ENCODE measurements at regions not wholly inside any gene's neighbourhood (a gene's known extent, or its start where the extent isn't known, plus 50 kb on each side); places are given as distances from the start of the nearest gene placed in this dataset.

DNA sequence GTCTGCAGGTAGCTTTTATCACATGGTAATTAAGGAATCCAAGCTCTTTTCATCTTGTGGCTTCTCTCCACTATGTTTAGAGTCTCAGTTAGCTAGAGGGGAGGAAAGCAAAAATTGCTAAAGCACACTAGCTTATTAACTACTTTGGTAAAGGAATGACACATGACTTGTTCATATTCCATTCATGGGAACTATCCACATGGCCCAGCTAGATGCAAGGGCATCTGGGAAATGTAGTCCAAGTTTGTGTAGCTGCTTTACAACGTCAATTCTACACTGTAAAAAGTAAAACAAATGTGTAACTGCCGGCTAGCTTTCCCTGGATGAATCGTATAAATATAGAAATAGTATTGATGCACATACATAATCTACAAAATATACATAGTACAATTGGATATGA is 244.5 kb upstream of the LRFN5 start:
- H3K4me3 Mint-ChIP-seq = no peak overlapping the region
- no peaks in the 10 kb centered on the region for H3K36me3 Mint-ChIP-seq
- no peaks in the 10 kb centered on the region for H3K4me1 Mint-ChIP-seq
- no peaks in the 10 kb centered on the region for H3K27me3 Mint-ChIP-seq
- H3K9me3 Mint-ChIP-seq = no peaks in the 10 kb centered on the region
- no peak overlapping the region for H3K27ac Mint-ChIP-seq

GRCh38 chr14:41360126-41360525 is 246.6 kb upstream of the LRFN5 start:
- Mint-ChIP-seq H3K27ac (no peak overlapping the region), H3K4me3 (no peak overlapping the region), H3K36me3 (no peaks in the 10 kb centered on the region)

GRCh38 chr14:41355866-41356265 is 250.8 kb upstream of the LRFN5 start:
- Mint-ChIP-seq H3K27me3 (no peaks in the 10 kb centered on the region), H3K4me3 (no peak overlapping the region), H3K27ac (no peak overlapping the region), H3K36me3 (no peaks in the 10 kb centered on the region), H3K4me1 (no peaks in the 10 kb centered on the region), H3K9me3 (no peaks in the 10 kb centered on the region)

More at GRCh38 chr14:41360126-41360525, 246.6 kb upstream of the LRFN5 start:
- no peaks in the 10 kb centered on the region for H3K4me1 Mint-ChIP-seq
- no peaks in the 10 kb centered on the region for H3K27me3 Mint-ChIP-seq
- no peaks in the 10 kb centered on the region for H3K9me3 Mint-ChIP-seq

- Mint-ChIP-seq H3K27ac (no peak overlapping the region), H3K4me3 (no peak overlapping the region), H3K9me3 (no peaks in the 10 kb centered on the region), H3K36me3 (no peaks in the 10 kb centered on the region), H3K4me1 (no peaks in the 10 kb centered on the region), H3K27me3 (no peaks in the 10 kb centered on the region)
Measured at GRCh38 chr14:41350476-41350875, 256.2 kb upstream of the LRFN5 start.

DNA sequence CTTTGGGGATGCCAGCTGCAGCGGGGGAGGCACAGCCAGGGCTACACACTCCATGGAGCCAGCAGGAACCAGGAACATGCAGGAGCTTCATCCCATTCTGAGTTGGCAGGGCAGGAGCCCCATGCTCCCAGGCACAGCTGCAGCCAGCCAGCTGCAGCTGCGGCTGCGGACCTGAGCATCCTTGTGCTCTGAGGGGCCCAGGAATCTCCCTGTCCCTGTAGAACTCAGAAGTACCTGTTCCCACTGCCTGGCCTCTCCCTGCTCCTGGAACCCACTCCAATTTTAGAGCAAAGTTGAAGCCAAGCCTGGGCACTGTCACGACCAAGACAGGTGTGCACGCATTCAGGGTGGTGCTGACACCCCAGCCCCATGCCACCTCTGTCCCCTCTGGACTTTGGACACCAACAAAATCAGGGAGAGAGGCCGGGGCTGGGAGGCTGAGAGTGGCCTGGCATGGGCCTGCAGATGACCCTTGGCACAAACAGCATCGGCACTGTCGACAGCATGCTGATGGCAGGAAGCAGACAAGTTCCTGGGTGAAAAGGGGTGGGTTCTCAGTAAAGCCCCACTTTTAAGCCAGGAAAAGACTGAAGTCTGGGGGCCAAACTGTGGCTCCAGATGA is 257.3 kb upstream of the LRFN5 start:
- Mint-ChIP-seq H3K4me1 (no peaks in the 10 kb centered on the region), H3K4me3 (no peak overlapping the region), H3K36me3 (no peaks in the 10 kb centered on the region), H3K9me3 (no peaks in the 10 kb centered on the region), H3K27me3 (no peaks in the 10 kb centered on the region), H3K27ac (no peak overlapping the region)

GRCh38 chr14:41343857-41344256 is 262.8 kb upstream of the LRFN5 start:
- Mint-ChIP-seq H3K9me3 (peaks cover 5% of the 10 kb centered on the region), H3K27ac (no peak overlapping the region), H3K27me3 (no peaks in the 10 kb centered on the region), H3K36me3 (no peaks in the 10 kb centered on the region), H3K4me1 (no peaks in the 10 kb centered on the region), H3K4me3 (no peak overlapping the region)

DNA sequence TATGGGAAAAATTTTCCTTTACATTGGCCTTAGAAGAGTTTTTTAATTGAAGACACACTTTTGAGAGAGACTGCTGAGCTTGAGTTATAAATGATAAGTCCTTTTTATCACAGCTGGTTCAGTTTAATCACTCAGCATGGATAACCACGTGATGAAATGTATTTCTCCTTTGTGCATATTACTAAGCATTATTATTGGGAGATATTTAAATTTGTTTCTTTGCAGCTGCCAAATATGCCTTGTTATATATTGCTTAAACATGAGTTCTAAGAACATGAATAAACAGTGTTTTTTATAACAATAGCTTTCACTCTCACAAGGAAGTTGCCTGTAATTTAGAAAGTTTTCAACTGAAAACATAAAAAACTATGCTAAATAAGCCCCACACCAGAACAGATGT is 293.5 kb upstream of the LRFN5 start:
- no peaks in the 10 kb centered on the region for H3K4me1 Mint-ChIP-seq
- no peak overlapping the region for H3K4me3 Mint-ChIP-seq
- peaks cover 3% of the 10 kb centered on the region for H3K27me3 Mint-ChIP-seq
- no peak overlapping the region for H3K27ac Mint-ChIP-seq
- H3K9me3 Mint-ChIP-seq = peaks cover 4% of the 10 kb centered on the region
- no peaks in the 10 kb centered on the region for H3K36me3 Mint-ChIP-seq

DNA sequence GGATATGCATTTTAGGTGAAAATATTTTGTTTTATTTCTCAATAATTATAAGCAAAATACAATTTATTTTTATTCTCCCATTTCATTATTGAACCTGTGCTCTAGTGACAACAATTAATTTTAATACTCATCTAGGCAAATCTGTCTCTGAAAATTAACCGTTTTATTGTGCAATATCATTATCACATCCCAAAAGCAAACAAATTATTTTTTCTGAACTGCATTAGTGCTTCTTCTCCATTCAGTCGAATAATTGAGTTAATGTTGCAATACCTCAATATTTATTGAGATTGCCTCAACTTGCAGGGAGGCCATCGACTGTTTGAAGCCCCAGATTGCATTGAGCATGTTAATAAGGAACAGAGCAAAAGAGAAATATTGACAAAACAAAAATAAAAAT is 303.2 kb upstream of the LRFN5 start:
- Mint-ChIP-seq H3K27me3 (no peaks in the 10 kb centered on the region), H3K36me3 (no peaks in the 10 kb centered on the region), H3K9me3 (no peaks in the 10 kb centered on the region), H3K4me1 (no peaks in the 10 kb centered on the region), H3K4me3 (no peak overlapping the region), H3K27ac (no peak overlapping the region)

DNA sequence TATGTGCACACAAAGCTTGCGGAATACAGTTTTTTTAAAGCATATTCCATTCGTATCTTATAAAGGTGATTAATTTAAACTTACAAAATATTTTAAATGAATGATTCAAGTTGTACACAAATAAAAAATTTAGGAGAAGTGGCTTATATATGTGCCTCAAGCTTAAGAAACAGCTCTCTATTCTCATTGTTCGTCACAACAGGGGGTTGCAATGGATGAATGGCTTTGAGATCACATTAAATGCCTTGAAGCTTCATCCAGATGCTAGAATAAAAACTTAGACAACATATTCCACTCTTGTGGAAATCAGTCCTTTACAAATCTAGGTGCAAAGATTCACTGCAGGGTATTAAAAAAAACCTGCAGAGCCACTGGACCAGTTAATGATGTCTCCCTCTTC is 303.9 kb upstream of the LRFN5 start:
- H3K9me3 Mint-ChIP-seq = no peaks in the 10 kb centered on the region
- H3K27me3 Mint-ChIP-seq = no peaks in the 10 kb centered on the region
- no peaks in the 10 kb centered on the region for H3K36me3 Mint-ChIP-seq
- H3K4me3 Mint-ChIP-seq = no peak overlapping the region
- H3K27ac Mint-ChIP-seq = no peak overlapping the region
- H3K4me1 Mint-ChIP-seq = no peaks in the 10 kb centered on the region

DNA sequence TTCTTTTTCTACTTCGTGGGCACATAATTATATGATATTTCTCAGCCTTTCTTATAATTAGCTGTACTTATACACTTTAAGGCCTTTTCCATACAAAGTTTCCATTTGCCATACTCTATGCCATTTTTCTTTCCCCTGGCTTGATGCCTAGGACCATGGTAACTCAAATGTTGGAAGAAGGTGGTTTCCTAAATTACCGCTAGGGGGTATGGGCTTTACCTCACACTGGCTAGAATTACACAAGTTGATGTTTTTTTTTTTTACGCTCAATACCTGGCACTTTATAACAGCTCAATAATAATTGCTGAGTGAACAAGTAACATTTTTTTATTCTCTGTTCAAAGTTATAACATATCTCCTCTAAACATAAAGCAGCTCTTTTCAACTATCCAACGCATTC is 306.8 kb upstream of the LRFN5 start:
- Mint-ChIP-seq H3K4me3 (no peak overlapping the region), H3K27me3 (no peaks in the 10 kb centered on the region), H3K27ac (no peak overlapping the region), H3K9me3 (no peaks in the 10 kb centered on the region), H3K36me3 (no peaks in the 10 kb centered on the region), H3K4me1 (no peaks in the 10 kb centered on the region)

- peaks cover 5% of the 10 kb centered on the region for H3K9me3 Mint-ChIP-seq
- H3K27ac Mint-ChIP-seq = no peak overlapping the region
- no peaks in the 10 kb centered on the region for H3K4me1 Mint-ChIP-seq
- H3K4me3 Mint-ChIP-seq = no peak overlapping the region
- H3K27me3 Mint-ChIP-seq = no peaks in the 10 kb centered on the region
- H3K36me3 Mint-ChIP-seq = no peaks in the 10 kb centered on the region
Measured at GRCh38 chr14:41298328-41298690, 308.4 kb upstream of the LRFN5 start.

DNA sequence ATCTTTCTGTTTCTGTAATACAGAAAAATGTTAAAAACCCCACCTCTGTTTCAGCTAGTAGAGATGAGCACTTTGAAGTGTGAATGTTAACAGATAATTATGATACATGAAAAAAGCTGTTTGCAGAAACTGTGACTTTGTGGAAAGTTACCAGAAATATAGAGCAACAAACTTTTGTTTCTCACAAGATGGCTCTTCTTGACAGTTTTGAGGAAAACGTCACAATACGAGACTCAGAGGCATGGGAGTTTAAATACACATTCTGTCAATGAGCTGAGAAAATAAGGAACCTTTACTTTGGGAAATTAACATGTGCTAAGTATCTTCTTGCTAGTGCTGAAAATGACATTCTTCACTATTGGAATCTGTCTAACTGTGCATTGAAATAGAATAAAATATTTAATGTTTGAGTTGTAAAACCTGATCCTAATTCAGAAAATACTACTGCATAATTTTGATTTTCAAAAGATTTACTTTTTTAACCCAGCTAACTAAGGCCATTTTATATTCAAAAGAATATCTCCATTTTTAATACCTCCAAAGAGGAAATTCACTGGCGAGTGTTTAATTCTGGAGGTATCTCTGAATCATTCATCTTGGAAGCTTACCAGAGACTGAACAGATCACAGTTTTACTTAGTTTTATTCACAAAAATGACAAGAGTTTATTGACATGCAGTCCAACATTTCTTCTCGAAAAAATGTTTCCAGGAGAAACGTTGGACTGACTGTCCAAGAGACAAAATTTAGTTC is 308.9 kb upstream of the LRFN5 start:
- Mint-ChIP-seq H3K27ac (no peak overlapping the region), H3K36me3 (no peaks in the 10 kb centered on the region), H3K4me3 (no peak overlapping the region), H3K4me1 (no peaks in the 10 kb centered on the region), H3K27me3 (no peaks in the 10 kb centered on the region), H3K9me3 (peaks cover 5% of the 10 kb centered on the region)

DNA sequence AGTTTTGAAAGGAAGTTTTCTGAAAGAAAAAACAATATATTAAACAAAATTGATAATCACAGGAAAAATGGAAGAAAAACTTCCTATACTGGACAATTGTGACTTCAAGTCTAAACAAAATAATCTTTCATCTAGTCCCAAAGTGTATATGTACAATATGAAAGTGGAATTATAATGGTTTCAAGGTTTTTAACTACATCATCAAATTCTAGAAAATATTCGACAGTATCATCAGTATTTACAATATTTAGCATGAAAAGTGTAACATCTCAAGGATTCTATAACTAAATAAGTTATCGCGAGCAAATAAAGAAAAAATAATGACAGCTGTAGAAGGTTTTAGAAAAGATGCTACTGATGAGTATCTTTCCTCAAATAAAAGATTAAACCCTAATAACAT is 310.9 kb upstream of the LRFN5 start:
- no peaks in the 10 kb centered on the region for H3K27me3 Mint-ChIP-seq
- no peaks in the 10 kb centered on the region for H3K4me1 Mint-ChIP-seq
- H3K36me3 Mint-ChIP-seq = no peaks in the 10 kb centered on the region
- H3K27ac Mint-ChIP-seq = no peak overlapping the region
- H3K9me3 Mint-ChIP-seq = peaks cover 5% of the 10 kb centered on the region
- H3K4me3 Mint-ChIP-seq = no peak overlapping the region

DNA sequence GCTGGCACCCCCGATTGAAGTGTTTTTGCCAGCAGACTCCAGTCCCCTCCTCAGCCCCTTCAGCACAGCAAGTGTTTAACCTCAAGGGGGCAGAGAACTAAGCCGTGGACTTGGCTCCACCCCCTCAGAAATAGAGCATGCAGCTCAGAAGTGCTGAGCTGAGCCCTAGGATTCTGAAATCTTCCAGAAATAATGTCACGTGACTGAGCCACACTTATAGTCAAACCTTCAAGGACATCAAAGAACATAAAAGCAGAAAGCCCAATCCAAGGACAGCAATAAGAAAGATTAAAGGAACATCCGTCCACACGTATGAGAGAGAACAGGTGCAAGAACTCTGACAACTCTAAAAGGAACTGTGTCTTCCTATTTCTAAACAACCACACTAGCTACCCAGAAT is 317.7 kb upstream of the LRFN5 start:
- no peaks in the 10 kb centered on the region for H3K27me3 Mint-ChIP-seq
- no peak overlapping the region for H3K27ac Mint-ChIP-seq
- peaks cover 9% of the 10 kb centered on the region for H3K9me3 Mint-ChIP-seq
- H3K36me3 Mint-ChIP-seq = no peaks in the 10 kb centered on the region
- no peaks in the 10 kb centered on the region for H3K4me1 Mint-ChIP-seq
- H3K4me3 Mint-ChIP-seq = no peak overlapping the region

- no peaks in the 10 kb centered on the region for H3K27me3 Mint-ChIP-seq
- H3K27ac Mint-ChIP-seq = no peak overlapping the region
- peaks cover 8% of the 10 kb centered on the region for H3K9me3 Mint-ChIP-seq
- H3K4me1 Mint-ChIP-seq = no peaks in the 10 kb centered on the region
- no peak overlapping the region for H3K4me3 Mint-ChIP-seq
- no peaks in the 10 kb centered on the region for H3K36me3 Mint-ChIP-seq
Measured at GRCh38 chr14:41285186-41285748, 321.4 kb upstream of the LRFN5 start.

GRCh38 chr14:41280745-41281144 is 325.9 kb upstream of the LRFN5 start:
- H3K27me3 Mint-ChIP-seq = no peaks in the 10 kb centered on the region
- H3K4me1 Mint-ChIP-seq = no peaks in the 10 kb centered on the region
- no peak overlapping the region for H3K27ac Mint-ChIP-seq

More at GRCh38 chr14:41280745-41281144, 325.9 kb upstream of the LRFN5 start:
- peaks cover 4% of the 10 kb centered on the region for H3K9me3 Mint-ChIP-seq
- no peaks in the 10 kb centered on the region for H3K36me3 Mint-ChIP-seq
- H3K4me3 Mint-ChIP-seq = no peak overlapping the region
